GM19455 (cell line): ENCODE measurements at regions not wholly inside any gene's neighbourhood (a gene's known extent, or its start where the extent isn't known, plus 50 kb on each side); places are given as distances from the start of the nearest gene placed in this dataset.

Source experiments
- ATAC-seq: cut with Tn5 transposase; IDR thresholded peaks from one replicate; pipeline ENCODE4 v1.9.1; 2021; ENCODE audit not compliant: unreplicated experiment

DNA sequence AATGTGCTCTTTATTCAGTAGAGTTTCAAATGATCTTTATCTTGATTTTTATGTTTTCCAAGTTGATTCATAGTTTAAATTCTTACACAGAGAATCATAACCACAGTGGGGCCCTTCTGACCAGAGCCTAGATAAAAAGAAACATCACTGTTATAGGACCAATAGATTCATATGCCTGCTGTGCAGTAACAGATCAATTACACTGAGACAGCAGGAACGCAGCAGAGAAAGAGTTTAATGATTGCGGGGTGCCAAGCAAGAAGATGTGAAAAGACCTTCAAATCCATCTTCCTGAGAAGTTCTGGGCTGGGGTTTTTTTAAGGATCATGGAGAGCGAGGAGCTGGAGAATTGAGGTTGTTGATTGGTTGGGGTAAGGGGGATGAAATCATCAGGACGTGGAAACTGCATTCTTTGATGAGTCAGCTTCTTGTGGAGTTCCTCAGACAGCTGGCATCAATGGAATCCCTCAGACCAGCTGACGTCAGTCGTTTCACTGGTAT, 346.6 kb downstream of the TBC1D4 start:
- no peak for ATAC-seq

DNA sequence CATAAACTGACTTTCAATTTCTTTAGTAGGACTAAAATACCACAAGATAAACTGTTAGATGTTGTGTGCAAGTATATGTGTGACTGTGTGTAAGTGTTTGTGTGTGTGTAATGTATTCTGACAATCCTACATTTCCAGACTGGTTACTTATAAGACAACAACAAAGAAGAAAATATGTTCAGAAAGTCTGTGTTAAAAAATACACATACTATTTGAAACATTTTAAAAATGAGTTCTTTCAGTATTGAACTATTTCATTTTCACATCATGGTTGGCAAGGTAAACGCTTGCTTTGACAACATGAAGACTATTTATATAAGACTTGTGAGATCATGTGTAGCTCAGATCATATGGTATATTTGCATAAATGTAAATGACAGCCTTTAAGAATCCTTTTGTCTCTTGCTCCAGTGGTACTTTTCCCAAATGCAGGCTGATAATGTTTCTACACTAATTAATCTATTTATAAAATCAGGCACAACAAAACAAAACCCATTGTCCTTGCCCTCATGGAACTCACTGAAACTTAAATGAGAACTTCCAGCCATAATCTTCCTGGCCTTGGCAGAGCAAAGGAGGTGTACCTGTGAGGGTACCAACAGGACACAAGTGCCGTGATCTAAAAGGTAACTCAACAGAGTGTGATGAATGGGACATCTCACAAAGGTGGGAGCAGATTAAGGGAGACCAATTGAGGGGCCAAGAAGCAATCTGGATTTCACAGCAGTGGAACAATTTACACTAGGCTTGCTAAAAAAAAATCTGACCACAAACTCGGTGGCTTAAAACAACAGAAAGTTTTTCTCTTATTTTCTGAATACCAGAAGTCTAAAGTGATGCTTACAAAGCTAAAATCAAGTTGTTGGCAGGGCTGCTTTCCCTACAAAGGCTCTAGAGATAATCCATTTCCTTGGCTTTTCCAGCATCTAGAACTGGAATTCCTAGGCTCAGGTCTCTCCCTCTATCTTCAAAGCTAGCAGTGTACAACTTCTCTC, 349.0 kb downstream of the TBC1D4 start:
- no peak for ATAC-seq

DNA sequence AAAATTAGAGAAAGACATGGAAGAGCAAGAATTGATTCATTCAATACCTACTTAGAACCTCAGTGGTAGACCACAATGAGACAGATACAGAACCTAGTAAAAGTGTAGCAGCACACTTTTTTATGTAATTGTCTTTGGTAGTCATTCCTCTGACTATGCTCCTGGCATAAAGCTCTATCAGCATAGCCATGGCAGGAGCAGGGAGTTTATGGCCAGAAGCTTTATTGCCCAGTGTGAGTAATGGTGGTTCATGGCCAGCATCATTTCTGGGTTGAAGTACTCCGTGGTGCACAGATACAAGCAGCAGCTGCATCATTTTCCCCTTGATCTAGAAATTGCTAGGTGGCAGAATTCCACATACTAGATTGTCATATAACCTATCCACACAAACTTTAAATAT, 352.6 kb downstream of the TBC1D4 start:
- no peak for ATAC-seq

DNA sequence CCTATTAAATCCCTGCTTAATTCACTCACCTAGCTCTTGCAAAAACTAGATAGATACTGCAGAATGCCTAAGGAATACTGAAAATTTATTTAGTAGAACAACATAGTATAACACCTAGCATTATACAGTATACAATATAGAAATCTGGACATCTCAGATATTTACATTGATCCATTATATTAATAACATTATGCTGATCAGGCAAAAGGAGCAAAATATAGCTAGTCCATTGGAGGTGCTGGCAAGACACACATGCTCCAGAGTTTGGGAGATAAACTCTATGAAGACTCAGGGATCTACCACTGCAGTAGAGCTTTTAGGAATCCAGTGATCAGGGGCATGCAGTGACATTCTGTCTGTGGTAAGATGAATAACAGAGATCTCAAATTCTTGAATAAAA, 357.6 kb downstream of the TBC1D4 start:
- no peak for ATAC-seq

DNA sequence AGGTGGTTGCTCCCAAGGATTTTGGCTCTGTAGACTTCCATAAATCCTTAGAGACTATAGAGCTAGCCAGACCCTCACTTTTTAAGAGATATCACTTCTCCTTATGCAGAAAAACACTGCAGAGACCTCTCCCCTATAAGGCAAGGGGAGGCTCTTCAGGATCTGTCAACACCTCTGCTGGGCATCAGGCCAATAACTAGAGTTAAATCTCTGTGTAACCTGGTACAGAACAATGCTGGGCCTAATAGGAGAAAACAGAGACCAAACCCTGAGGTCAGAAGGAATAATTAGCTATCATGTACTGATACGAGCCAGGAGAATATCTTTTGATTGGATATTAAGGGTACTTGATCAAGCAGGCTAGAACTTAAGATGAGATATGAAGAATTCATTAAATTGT, 358.5 kb downstream of the TBC1D4 start:
- no peak for ATAC-seq

DNA sequence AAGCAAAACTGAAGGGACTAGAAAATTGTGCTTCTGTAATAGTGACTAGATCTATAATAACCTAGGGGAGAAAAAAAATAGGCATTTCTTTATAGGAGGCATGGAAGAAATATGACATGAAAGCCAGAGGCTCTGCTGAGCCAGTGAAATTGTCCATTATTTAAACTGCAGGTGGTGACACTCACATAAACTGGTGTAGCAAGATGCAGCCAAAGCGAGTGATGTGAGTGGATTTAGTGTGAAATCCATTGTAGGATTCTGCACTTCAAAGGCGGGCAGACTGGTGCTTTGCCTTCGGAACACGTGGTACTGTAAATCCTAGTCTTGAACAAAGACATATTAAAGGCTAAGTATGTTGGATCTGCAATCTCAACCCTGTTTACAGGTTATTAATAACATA, 361.9 kb downstream of the TBC1D4 start:
- ATAC-seq = no peak

DNA sequence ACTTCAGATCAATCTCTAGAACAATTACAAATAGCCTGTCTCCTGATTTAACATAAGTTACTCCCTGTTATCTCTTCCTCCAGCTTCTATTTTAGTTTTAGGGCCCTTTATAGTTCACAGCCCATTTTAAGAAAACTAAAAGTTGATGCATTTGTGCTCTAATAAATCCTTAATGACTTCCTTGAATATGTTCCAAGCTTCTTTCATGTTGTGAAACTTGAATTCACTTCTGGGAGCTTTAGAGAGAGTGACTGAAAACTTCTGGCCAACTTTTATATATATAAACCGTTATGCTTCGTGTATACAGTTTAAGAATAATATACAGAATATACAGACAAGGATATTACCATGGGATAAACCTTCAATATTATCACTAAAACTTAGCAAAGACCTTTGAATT, 366.8 kb downstream of the TBC1D4 start:
- ATAC-seq = no peak

DNA sequence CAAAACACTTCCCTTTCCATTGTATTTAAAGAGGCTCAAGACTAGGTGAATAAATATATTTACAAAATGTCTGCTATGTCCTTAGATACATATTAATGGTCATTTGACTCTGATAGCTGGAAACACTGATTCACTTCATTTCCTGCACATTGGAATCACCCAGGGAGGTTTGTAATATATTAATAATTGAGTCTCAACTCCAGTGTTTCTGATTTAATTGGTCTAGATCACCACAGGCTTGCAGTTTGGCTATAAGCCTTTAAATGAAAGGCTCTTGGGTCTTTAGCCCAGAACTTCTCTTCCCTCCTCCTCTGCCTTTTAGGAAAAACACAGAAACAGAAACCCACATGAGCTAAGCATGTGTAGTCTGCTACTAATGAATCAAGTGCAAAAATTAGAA, 378.0 kb downstream of the TBC1D4 start:
- ATAC-seq = no peak

DNA sequence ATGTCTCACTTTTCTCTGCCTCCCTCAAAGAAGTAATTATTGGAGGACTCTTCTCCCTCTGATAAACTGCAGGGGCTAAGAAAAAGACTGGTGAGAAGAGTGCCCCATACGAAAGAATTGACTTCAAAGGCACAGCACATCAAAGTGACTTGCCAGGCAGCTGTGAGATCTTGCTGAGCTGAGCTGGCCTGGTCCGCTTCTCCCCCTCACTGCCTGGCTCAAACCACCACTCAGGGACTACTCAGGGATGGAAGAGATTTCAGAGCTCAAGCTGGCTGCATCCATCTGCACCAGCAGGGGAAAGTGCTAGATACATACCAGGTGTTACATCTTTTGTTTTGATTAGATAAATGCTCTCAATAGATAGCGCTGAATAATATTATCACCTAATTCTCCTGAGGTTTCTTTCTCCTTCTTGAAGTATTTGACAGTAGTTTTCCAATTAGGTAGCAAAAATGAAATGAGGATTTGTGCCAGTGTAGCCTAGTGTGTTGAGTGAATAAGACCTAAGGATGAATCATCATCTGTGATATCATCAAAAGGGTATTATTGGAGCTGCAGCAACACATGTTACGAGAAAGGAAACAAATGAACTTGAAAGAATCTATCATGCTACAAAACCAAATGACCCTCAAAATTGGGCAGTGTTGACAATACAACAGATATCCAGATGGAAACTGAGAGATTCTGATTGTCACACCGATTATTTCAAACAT, 379.8 kb downstream of the TBC1D4 start:
- no peak for ATAC-seq

DNA sequence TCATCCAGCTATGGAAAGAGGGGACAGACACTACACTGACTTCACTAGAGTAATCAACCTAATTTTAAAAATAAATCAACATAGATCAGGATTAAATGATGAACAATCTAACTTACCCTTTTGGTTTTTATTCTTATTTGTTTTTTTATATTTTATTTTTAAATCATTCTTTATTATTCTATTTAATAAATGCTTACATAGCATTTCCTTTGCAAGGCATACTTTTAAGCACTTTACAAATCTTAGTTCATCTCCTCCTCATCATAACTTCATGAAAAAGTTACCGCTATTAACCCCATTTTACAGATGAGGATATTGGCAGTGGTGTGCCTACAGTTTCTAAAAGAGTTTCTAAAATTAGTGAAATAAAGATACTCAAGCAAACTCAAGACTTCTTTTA, 380.6 kb downstream of the TBC1D4 start:
- ATAC-seq = no peak

DNA sequence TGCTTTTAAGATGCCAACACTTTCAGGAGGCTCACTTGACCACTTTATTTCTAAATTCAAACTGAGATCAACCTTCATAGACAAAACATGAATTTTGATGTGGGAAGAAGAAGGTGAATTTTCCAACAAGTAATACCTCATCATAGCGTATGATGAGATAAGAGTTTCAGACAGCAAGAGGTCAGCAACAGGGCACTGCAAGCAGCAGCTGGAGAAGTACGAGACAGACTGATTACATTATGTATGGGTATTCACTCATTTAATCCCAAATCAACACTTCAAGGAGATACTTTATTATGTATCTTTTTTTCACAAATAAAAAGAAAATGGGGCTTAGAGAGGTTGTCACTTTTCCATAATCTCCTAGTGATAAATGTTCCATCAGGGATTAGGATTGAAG, 389.8 kb downstream of the TBC1D4 start:
- ATAC-seq = no peak

DNA sequence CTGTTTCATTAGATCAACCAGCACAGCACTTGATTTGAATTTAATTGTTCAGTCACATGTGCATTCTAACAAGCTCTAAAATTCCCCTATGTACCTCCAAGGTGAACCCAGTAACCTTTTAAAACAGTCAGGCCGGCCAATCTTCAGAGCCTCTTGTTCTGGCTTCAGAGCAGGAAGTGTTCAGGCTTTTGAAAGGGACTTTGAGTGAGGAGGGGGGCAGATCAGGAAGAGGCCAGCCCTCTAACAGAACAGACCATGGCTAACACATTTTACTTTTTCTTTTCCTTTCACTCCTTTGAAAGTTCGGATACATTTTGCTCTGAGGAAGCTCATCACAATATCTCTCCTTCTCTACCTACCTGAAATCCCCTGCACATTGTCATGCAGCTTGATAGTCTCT, 390.3 kb downstream of the TBC1D4 start:
- ATAC-seq = no peak

DNA sequence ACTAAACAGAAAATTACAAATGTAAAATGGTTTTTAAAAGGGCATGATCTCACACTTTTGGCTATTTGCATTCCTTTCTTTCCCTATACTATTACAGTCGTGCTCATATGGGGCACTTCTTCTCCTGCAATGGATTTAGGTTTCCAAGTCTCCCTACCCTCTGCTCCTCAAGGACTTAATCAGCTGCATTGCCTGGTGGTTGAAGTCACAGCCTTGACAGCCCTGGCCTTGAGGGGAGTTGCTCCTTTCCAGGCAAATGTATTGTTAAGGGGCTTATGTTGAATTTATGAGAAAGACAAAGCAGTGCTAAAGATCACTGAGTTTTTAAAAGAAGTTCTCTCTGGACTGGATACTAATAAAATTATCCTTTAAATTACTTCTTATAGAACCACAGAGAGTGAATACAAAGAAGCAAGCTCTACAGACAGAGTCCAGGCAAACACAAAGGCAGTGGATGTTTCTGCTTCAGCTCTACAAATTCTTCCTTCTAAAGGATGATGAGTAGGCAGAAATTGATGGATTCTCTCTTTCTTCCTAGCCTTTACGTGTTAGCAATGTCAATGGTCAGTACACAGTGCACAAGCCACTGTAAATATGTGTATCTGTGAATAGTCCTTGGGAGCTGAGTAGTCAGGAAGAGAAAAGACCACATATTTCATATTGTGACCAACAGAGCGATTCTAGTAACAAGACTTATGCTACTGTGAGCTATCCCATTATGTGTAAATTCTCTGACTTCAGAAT, 390.9 kb downstream of the TBC1D4 start:
- ATAC-seq = no peak

DNA sequence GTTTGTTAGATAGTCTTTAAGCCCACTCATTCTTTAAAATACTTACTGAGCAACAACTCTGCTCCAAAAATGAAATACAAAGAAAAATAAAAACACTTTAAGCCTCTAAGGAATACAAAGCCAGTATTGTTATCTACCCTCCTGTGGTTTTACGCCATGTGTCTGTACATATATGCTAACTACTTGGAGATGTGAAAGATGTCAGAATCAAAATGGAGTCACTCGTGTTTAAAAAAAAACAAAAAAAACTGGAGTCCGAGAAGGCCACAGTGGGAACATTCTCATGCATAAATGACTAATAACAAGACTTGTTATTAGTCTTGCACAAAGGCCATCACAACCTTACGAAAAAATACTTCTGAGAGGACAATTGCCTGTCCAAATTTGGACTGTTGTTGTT, 393.1 kb downstream of the TBC1D4 start:
- ATAC-seq = no peak

DNA sequence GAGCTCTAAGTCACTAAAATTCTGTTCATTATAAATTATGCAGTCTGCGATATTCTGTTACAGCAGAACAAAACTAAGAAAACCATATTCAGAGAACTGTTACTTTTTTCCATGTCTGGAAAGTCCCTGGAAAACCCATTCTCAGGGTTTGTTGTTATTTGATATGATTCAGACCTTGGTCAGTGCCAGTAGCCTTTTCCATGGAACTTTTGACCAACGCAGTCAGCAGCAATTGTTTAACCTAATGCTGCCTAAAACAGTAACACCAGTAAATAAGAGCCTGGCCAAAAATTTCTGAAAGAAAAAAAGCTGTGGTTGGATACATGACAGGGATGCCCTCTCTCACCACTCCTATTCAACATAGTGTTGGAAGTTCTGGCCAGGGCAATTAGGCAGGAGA, 402.7 kb downstream of the TBC1D4 start:
- no peak for ATAC-seq

DNA sequence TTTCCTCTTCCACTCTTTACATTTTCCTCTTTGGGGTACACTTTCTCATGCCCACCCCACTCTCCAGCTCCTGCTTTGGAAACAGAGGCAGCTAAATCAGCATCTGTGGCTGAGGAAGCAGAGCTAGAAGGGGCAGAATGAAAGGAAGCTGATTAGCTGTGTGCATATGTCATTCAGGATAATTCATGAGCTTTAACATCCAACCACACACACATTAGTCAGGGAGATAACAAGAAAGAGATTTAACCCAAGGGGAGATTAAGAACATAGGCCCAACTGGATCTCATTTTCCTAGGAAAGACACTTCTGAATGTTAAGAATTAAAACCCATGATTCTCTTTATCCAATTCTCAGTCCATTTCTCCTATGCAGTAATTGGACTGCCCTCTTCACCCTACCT, 405.5 kb downstream of the TBC1D4 start:
- ATAC-seq = no peak

DNA sequence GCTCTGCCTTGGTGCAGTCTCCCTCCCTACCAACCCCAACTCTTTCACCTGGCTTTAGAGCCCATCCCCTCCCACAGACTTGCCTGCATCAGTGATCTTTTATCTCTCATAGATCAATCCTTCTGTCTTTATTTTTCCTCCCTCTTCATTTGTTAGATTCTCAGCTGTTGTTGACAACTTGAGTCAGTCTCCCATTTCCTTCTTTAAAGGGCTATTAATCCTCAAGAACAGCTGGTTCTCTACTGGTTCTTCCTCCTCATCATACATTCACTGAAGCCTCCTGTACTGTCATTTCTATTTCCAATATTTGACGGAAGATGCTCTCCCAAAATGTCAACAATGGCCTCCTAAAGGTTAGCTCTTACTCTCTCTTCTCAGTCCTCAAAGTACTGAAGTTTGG, 408.2 kb downstream of the TBC1D4 start:
- ATAC-seq = no peak

DNA sequence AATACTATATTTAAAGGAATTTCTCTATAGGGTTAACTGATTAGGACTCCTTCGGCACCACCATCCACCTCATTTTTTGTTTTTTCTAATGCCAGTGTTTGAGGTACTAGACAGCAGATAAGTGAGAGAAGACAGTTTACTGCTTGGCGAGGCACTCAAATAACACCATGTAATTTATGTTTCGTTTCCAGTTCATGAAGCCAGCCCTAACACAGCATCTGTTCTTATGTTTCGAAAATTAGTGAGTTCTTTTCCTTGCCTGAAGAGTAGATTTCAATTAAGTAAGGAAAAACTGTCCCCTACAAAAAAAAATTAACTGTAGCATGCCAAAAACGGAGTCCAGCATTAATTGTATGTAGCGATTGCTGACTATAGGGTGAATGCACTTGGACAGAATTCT, 409.1 kb downstream of the TBC1D4 start:
- ATAC-seq = no peak

DNA sequence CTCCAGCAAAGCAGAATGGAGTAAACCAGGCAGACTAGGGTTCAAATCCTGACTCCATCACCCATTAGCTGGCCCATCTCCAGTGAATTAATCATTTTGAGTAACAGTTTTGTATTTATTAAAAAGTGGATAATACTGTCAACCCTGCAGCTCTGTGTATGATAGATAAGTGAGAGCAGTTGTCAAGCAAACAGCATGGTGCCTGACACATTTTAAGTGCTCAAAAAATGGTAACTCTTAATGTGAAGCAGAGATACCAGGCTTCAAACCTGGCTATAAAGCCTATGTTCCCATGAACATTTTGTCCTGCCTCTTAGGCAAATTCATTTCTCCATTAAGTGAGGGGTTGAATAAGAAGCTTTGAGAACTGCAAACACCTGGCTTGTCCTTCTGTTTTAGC, 409.6 kb downstream of the TBC1D4 start:
- ATAC-seq = no peak

DNA sequence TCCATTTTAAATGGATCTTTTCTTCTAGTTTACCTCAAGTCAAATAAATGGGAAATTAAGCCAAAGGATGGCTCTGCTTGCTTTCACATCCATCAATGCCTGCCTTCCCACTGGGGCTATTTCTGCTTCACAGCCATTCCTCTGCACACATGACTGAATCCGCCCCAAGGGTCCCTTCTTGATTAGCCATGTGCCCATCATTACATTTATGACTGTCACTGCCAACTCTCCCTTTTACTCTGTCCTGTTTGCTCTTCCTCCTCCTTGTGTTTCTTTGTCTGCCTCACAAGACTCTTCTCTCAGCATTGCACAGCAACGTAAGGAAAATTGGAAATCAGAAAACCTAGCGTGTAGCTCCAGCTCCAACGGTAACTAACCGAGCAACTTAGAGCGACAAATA, 410.2 kb downstream of the TBC1D4 start:
- ATAC-seq = no peak

DNA sequence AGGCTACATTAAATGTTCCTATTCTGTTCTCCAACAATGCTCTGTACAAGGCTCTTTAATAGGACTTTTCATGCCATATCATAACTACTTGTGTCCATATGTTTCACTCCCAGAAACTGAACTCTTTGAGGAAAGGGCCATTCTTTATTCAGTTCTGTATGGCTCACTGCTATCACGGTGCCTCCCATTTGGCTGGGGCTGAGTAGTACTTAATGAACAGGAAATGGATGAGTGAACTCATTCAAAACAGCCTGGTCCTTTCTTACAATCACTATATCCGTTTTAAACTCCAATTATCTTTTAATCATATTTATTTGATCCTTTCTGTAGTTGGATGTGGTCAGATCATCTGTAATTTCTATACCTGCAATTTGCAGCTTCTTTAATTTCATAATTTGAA, 410.6 kb downstream of the TBC1D4 start:
- no peak for ATAC-seq
